Keratinocyte (primary cell): ENCODE measurements at regions not wholly inside any gene's neighbourhood (a gene's known extent, or its start where the extent isn't known, plus 50 kb on each side); places are given as distances from the start of the nearest gene placed in this dataset.

ENCODE experiments used
- DNase-seq: peaks from one replicate; pipeline ENCODE4 v3.0.0-alpha.2; 2011; ENCODE audit warnings: low read depth, missing footprints, low spot score
- FAIRE-seq: peaks from 2 replicates; lab custom pipeline; 2011; peaks lifted over from hg19 to GRCh38; lab: Jason Lieb, UNC
- H2AFZ ChIP-seq: 2 replicates; pipeline ENCODE4 v1.6.0; 2012; ENCODE audit warnings: low read length, control low read depth, inconsistent platforms; ENCODE audit not compliant: control insufficient read depth
- H3K27ac ChIP-seq: 2 replicates; pipeline ENCODE4 v1.5.1; 2011; ENCODE audit warnings: low read length; ENCODE audit not compliant: control insufficient read depth, insufficient read depth
- H3K27me3 ChIP-seq: 3 replicates; pipeline ENCODE4 v1.6.0; 2011; ENCODE audit warnings: low read length; ENCODE audit not compliant: control insufficient read depth, insufficient read depth; ENCODE audit errors: extremely low read depth
- H3K36me3 ChIP-seq, 2 experiments: 2 replicates in 1 of 2; 3 replicates in 1 of 2; pipeline ENCODE4 v1.5.1; 2011; ENCODE audit warnings: low read length in 2 of 2, mild to moderate bottlenecking in 1 of 2; ENCODE audit not compliant: control insufficient read depth in 2 of 2, insufficient read depth in 2 of 2; ENCODE audit errors: extremely low read depth in 1 of 2
- H3K4me1 ChIP-seq: 3 replicates; pipeline ENCODE4 v1.5.1; 2011; ENCODE audit warnings: low read length; ENCODE audit not compliant: control insufficient read depth, insufficient read depth; ENCODE audit errors: extremely low read depth
- H3K4me2 ChIP-seq: 3 replicates; pipeline ENCODE4 v1.6.0; 2011; ENCODE audit warnings: low read depth, low read length; ENCODE audit not compliant: control insufficient read depth, insufficient read depth; ENCODE audit errors: extremely low read depth
- H3K4me3 ChIP-seq, 3 experiments: fragments of 200-600 bp in 1 of 3; sonication (generic) in 1 of 3; 2 replicates in 2 of 3; 3 replicates in 1 of 3; pipeline ENCODE4 v1.5.1; 2011 to 2016; ENCODE audit warnings: low read length in 3 of 3, mild to moderate bottlenecking in 3 of 3, control low read depth in 2 of 3, inconsistent platforms in 1 of 3, low read depth in 1 of 3, mixed read lengths in 1 of 3, mixed run types in 1 of 3, moderate library complexity in 1 of 3; ENCODE audit not compliant: control insufficient read depth in 2 of 3, insufficient read depth in 2 of 3; ENCODE audit errors: extremely low read depth in 1 of 3
- H3K79me2 ChIP-seq: 2 replicates; pipeline ENCODE4 v1.6.0; 2012; ENCODE audit warnings: low read length; ENCODE audit not compliant: control insufficient read depth, insufficient read depth
- H3K9ac ChIP-seq: 3 replicates; pipeline ENCODE4 v1.6.0; 2011; ENCODE audit warnings: low read length; ENCODE audit not compliant: control insufficient read depth, insufficient read depth; ENCODE audit errors: extremely low read depth
- H3K9me1 ChIP-seq: 3 replicates; pipeline ENCODE4 v1.6.0; 2011; ENCODE audit warnings: low read length; ENCODE audit not compliant: control insufficient read depth, insufficient read depth; ENCODE audit errors: extremely low read depth
- H3K9me3 ChIP-seq: 2 replicates; pipeline ENCODE4 v1.5.1; 2012; ENCODE audit warnings: low read depth, low read length; ENCODE audit not compliant: control insufficient read depth
- H4K20me1 ChIP-seq: 3 replicates; pipeline ENCODE4 v1.6.0; 2011; ENCODE audit warnings: low read length; ENCODE audit not compliant: control insufficient read depth, insufficient read depth; ENCODE audit errors: extremely low read depth
- EZH2 ChIP-seq: IDR thresholded peaks from one replicate; pipeline ENCODE4 v1.6.1; 2012; ENCODE audit warnings: inconsistent platforms, mild to moderate bottlenecking, low read length, moderate library complexity
- dilution Hi-C: fragments of 300-500 bp; cut with MboI; formaldehyde crosslinking; loops from one replicate; pipeline ENCODE4 v1.7.0; 2020; ENCODE audit warnings: low sequenced_read_pairs; ENCODE audit not compliant: extremely low pct_ligation_motif_present
- TF ChIP-seq, protein P1 (sequence below), 3 experiments: IDR thresholded peaks in 1 of 3; conservative IDR thresholded peaks in 1 of 3; optimal IDR thresholded peaks in 1 of 3; 2 replicates in 2 of 3; 3 replicates in 1 of 3; pipeline versions ENCODE3 to v1.5.1; 2011; ENCODE audit warnings: low read length in 3 of 3, mild to moderate bottlenecking in 3 of 3, moderate library complexity in 2 of 3, control low read depth in 1 of 3, inconsistent platforms in 1 of 3; ENCODE audit not compliant: insufficient read depth in 2 of 3; ENCODE audit errors: extremely low read depth in 1 of 3

- dilution Hi-C loops = no loop called here
- H3K4me3 ChIP-seq = no peak overlapping the region
Observed at GRCh38 chr4:33255507-33255906, 2535.3 kb downstream of the PCDH7 start.

DNA sequence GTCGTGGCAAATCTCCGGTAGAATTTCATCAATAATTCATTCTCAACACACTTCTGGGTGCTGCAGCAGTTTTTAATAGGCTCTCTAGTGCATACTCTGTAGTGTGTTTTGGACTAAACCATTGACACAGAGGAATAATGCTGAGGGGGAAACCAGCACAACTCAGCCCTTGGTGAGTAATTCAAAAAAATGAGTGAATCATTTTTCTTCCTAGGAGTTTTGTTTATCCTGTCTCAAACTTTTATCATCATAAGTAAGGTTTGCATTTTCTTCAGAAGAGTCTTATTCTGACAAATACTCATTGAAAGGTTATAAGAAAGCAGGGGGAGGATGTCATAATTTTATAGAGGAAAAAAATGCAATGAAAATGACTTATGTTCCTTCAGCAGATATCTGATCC lies 2542.7 kb downstream of the PCDH7 start:
- H3K4me2 ChIP-seq = no peak overlapping the region
- H3K36me3 ChIP-seq = no peaks in the 10 kb centered on the region
- H3K27ac ChIP-seq = no peak overlapping the region
- no peak for TF ChIP-seq EZH2
- TF ChIP-seq, protein P1, sequence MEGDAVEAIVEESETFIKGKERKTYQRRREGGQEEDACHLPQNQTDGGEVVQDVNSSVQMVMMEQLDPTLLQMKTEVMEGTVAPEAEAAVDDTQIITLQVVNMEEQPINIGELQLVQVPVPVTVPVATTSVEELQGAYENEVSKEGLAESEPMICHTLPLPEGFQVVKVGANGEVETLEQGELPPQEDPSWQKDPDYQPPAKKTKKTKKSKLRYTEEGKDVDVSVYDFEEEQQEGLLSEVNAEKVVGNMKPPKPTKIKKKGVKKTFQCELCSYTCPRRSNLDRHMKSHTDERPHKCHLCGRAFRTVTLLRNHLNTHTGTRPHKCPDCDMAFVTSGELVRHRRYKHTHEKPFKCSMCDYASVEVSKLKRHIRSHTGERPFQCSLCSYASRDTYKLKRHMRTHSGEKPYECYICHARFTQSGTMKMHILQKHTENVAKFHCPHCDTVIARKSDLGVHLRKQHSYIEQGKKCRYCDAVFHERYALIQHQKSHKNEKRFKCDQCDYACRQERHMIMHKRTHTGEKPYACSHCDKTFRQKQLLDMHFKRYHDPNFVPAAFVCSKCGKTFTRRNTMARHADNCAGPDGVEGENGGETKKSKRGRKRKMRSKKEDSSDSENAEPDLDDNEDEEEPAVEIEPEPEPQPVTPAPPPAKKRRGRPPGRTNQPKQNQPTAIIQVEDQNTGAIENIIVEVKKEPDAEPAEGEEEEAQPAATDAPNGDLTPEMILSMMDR (optimal IDR thresholded peaks at IDR 0.05 in 1 of 3, IDR thresholded peaks at IDR 0.05 in 1 of 3, conservative IDR thresholded peaks at IDR 0.05 in 1 of 3; ENCODE audit: extremely low read depth in 1 of 3, insufficient read depth in 2 of 3, low read length in 3 of 3) = no peak
- FAIRE-seq (no peak), DNase-seq (no peak)
- H3K9me1 ChIP-seq = no peaks in the 10 kb centered on the region
- no peaks in the 10 kb centered on the region for H4K20me1 ChIP-seq
- dilution Hi-C loops = no loop called here
- H3K79me2 ChIP-seq = no peaks in the 10 kb centered on the region
- no peaks in the 10 kb centered on the region for H3K4me1 ChIP-seq
- H3K4me3 ChIP-seq = no peak overlapping the region
- H3K27me3 ChIP-seq = no peaks in the 10 kb centered on the region
- no peaks in the 10 kb centered on the region for H3K9me3 ChIP-seq
- no peak overlapping the region for H3K9ac ChIP-seq
- H2AFZ ChIP-seq = no peak overlapping the region

More at GRCh38 chr4:33255507-33255906, 2535.3 kb downstream of the PCDH7 start:
- H3K9me1 ChIP-seq = no peaks in the 10 kb centered on the region
- no peak overlapping the region for H3K4me2 ChIP-seq
- no peaks in the 10 kb centered on the region for H3K9me3 ChIP-seq
- DNase-seq (no peak), FAIRE-seq (no peak)
- H4K20me1 ChIP-seq = no peaks in the 10 kb centered on the region
- no peaks in the 10 kb centered on the region for H3K36me3 ChIP-seq
- H3K27me3 ChIP-seq = no peaks in the 10 kb centered on the region
- no peaks in the 10 kb centered on the region for H3K79me2 ChIP-seq
- H3K27ac ChIP-seq = no peak overlapping the region
- no peak overlapping the region for H2AFZ ChIP-seq
- no peak overlapping the region for H3K9ac ChIP-seq
- H3K4me1 ChIP-seq = no peaks in the 10 kb centered on the region
- TF ChIP-seq EZH2 = no peak
- TF ChIP-seq, protein P1 (optimal IDR thresholded peaks at IDR 0.05 in 1 of 3, IDR thresholded peaks at IDR 0.05 in 1 of 3, conservative IDR thresholded peaks at IDR 0.05 in 1 of 3; ENCODE audit: extremely low read depth in 1 of 3, insufficient read depth in 2 of 3, low read length in 3 of 3) = no peak
